NCI-H2196 (cell line): ENCODE measurements at regions not wholly inside any gene's neighbourhood (a gene's known extent, or its start where the extent isn't known, plus 50 kb on each side); places are given as distances from the start of the nearest gene placed in this dataset.

Experiments
- DNase-seq: peaks from one replicate; lab custom pipeline; 2025; ENCODE audit not compliant: unreplicated experiment; lab: John Stamatoyannopoulos, UW

DNA sequence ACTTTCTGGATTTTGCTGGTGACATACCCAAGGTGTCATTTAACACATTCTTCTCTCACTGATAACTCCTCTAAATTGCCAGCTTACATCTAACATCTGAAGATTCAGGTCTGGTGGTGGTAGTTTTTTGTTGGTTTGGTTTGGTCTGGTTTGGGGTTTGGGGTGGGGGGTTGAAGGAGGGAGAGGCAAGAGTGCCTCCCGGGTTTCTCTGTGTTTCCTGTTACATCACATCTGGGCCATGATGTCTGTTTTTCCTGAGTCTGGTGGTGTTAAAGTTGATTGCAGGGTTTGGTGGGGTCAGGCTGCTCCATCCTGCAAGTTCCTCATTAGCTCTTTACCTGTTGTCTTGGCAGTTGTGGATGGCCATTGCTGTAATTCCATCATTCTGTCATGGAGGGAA, 155.8 kb upstream of the UBL3 start:
- no peak for DNase-seq

DNA sequence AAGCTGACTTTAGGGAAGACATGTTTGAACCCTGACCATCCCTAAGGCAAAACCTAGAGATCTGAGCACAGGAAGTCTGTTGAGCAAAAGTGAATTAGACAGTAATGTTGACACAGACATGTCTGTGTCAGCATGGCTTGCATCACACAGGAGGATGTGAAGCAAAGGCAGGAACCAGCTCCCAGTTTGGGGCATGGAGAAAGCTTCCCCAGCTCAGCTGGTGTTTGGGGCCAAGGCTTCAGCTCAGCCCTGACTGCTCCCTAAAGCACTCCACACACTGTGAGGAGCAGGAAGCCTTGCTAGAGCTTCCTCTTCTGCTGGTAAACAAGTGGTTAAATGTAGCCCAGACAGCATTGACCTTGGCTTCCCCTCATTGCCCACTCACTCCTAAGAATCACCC, 153.8 kb upstream of the UBL3 start:
- DNase-seq, result no peak

DNA sequence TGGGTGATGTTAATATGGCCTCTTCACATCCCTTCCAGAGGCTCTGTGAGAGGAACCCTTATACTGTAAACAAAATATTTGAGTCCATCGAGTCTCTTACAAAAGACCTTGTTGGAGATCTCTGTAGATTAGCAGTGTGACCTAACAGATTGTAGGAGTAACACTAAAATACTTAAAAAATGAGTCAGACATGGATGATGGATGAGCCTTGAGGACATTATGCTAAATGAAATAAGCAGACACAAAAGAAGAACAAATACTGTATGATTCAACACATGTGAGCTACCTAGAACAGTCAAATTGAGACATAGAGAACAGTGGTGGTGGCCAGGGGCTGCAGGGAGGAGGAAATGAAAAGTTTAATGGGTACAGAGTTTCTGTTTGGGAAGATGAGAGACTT, 152.2 kb upstream of the UBL3 start:
- DNase-seq, result no peak

DNA sequence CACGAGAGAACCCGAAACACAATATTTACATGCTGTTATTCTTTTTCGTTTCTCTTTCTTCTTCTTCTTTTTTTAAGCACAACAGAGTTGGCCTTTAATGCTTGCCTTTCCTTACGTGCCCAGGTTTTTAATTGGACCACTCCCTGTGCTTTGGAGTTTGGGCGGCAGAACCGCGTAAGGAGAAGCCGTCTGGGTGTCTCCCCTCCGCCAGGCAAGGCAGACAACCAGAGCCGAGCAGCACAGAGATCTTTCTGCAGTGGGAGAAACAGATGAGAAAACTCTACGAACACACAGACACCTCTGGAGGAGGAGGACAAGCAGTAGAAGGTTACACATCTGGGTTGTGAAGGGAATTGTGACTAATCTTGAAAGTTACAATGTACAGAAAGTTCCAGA, 150.0 kb upstream of the UBL3 start:
- no peak for DNase-seq

DNA sequence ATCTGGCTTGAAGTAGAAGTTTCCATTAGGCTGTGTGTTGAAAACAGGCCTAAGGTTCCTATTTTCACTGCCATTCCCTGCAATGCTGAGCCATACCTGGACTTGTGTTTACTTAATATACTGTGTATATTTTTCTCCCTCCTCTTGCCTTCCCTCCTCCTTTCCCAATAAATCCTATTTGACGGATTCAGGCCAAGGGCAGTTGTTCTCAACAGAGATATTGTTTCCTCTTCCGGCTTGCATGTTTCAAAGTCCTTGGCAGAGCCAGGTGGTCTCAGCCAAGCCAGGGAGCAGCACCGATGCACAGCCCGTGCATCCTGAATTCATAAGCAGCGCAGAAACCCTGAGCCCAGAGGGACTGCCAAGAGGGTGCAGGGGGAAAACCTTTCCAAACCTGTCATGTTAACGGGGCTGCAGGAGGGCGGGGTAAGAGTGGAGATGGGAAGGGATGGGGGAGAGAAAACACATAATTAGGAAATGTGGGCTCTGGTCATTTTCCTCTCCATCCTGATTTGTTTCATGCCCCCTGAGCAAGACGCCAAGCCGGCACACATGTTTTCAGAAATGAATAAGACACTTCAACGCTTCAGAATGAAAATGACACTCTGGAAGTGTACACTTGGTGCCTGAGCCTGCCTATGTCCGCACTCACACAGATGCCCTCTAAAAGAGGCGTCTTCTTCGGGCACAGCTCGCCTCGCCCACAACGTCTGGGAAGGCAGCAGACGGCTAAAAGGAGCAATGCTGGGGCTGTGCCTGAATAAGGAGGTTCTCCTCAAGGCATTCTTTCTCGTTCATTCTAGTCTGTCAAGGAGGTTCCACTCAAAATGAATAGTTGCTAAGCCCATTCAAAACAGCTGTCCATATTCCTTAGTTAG, 149.3 kb upstream of the UBL3 start:
- no peak for DNase-seq

DNA sequence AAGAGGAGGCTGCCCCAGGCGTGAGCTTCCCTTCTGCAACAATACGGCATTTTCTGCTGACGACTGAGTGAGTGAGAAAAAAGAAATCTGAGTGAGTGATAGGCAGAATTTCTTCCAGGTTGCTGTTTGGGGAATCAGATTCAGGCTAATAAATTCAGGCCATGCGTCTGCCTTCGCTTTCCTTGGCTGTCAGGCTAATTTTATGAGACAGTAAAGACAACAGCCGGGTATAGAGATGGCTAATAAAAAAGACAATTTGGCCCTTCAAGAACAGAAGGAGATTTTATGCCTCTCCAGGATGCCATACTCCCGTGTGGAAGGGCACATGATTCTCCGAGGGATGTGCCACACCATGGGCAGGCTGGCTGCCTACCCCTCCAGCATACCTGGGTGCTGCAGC, 145.9 kb upstream of the UBL3 start:
- DNase-seq, result no peak

DNA sequence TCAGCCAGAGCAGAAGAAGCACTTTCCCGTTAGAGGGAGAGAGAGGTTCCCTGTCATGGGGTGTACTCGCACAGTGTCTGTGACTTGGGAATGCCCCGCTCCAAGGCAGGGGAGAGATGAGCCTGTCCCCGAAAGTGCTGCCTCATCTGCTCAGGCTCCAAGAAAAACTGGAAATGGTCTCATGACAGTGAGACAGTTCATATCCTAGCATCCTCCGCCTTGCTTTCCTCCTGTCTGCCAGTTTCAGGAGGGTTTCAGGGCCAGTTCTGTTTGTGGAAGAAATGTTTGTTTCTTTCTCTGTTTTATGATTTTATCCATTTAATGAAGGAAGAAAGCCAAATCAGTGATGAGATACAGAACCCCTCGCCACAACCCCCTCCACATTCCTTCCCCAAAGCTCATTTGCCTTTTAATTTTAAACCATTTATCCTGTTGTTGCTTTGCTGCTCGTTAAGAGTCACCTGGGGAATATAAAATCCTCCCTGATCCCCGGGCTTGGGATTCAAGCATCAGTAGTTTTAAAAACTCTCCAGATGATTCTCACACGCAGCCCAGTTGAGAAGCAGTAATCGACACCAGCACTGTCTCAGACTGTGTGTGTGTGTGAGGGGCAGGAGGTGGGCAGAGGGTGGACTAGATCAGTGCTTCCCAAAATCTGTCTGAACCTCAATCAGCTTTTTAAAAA, 144.6 kb upstream of the UBL3 start:
- no peak for DNase-seq

DNA sequence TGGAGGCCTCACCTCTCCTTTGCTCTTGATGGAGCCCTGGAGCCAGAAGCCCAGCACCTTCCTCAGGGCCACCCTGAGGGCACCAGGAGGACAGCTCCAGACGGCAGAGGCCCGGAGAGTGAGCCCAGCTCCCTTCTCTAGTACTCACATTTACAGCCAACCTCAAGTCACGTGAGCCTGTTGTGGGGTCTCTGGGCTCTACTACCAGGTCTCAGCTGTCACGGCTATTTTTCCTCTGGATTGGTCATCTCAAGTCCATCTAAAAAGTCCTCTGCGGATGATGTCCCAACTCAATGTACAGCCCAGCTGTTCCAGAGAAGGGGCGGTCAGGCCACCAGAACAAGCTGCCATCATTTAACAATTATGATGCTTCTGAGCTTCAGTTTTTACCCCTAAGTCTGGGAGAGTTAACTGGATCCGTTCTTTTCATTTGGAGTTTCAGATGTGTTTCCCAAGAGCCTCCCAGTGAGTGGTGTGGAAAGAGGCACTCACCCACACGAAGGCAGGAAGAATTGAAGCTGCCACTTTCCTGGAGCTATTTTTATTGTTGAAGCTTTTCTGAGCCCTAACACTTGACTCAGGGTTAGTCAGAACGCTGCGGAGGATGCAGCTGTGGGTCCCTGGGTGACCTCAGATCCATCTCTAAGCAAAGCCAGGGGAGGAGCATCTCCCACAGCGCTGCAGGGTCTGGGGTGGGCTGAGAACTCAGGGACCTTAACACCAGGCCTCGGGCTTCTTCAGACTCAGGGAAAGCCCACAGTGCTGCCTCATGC, 143.5 kb upstream of the UBL3 start:
- DNase-seq, result no peak

DNA sequence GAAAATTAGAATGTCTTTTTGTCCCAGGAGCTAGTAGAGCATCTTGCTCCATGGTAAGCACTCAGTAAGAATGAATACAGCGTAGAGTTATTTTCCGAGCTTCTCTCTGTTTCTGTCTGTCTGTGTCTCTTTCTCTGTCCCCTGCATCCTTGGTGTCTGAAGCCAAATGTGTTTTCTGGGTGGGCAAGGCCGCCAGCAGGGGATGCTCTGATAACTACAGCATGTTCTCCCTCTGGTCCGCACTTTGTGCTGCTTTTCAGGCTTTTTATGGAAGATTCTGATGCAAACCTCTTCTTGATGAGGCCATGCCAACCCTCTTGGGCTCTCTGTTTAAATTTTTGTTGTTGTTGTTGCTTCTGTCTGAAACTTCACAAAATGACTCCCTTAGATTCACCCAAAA, 142.8 kb upstream of the UBL3 start:
- no peak for DNase-seq

DNA sequence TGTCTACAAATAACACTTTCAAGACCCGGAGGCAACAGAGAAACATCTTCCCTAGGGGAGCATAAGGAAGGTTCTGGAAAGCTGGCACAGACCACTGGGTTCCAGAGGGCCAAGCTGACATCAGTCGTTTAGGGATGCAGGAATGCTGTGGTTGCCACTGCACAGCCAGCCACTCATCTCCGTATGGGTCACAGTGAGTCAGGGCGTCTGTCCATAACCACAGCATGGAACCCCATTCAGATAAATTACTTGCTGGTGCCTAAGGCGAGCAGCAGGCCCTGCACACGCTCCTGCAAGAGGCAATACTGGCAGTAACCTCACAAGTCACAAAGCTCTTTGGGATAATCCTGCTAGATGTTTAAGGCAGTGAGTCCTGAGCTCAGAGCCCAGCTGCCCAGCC, 140.9 kb upstream of the UBL3 start:
- no peak for DNase-seq

DNA sequence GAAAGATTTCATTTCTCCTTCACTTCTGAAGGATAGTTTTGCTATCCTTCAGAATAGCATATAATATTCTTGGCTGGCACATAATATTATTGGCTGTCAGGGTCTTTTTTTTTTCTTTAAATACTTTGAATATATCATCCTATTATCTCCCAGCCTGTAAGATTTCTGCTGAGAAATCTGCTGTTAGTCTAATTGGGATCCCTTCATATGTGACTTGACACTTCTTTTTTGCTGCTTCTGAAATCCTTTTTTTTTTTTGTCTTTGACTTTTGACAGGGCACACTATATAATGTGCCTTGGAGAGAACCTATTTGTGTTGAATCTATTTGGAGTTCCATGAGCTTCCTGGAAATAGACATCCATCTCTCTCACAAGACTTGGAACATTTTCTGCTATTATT, 136.9 kb upstream of the UBL3 start:
- no peak for DNase-seq

DNA sequence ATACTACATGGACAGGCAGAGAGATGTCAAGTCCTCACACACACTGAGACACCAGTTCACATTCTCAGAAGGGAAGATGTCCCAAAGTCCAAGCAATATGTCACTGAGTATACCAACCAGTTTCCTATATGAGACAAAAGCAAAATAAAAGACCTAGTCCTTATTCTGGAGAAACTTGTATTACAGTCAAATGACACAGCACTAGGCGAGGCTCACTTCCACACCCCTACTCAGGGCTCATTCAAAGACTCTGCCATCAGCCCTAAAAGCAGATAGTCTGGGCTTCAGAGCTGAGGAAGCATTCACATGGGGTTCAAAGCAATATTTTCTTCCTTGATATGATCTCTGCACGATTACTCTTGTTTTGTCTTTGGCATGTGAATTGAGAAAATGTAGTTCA, 129.9 kb upstream of the UBL3 start:
- no peak for DNase-seq

DNA sequence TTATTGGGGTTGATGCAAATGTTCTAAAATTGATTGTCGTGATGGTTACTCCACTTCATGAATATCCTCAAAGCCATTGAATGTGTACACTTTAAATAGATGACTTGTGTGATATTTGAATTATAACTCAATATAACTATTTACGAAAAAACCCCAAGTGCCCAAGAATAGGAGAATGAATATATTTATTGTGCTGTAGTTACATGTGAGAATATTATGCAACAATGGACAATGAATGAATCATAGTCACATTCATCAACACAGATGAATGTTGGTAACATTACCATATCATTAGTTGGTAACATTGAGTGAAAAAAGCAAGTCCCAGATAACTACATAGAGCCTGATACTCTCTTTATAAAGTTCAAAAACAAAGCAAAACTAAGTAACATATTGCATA, 127.8 kb upstream of the UBL3 start:
- no peak for DNase-seq

DNA sequence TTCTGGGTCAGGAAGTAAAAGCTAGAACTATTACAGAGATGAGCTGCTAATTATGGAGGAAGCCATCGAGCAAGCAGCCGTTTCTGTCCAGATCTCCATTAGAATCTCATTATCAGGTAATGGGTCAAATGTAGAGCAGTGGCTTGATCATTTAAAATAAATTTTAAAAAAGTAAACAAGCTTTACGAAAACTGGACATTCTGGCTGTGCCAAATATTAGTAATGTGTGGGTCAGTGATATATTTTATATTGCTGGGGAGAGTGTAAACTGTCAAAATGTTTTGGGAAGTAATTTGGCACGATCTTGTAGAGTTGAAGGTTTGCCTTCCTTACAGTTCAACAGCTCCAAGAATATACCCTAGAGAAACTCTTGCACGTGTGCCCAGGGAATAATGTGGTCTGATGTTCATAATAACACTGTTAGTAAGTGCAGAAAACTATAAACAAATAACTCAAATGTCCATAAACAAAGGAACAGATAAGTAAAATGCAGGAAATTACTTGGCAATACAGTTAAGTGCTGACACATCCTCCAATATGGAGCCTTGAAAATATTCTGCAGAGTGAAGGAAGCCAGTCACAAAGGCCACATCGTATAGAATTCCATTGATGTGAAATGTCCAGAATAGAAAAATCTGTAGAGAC, 127.2 kb upstream of the UBL3 start:
- DNase-seq, result no peak

DNA sequence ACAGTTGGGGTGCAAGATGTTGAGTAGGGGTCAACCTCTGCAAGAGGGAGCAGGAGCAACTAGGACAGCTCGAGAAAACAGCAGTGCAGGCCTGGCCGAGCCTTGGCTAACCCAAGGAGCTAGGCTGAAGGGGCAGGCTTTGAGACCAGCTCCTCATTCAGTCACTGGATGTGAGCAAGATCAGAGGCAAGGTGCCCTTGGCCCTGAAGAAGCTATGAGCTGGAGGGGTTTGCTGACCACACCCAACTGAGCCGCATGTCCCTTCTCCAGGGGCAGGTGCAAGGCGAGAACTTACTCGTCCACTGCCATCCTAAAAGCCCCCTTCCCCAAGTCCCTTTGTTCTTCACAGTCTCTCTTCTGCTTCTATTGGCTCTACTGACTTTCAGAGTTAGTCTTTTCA, 126.1 kb upstream of the UBL3 start:
- DNase-seq, result no peak

DNA sequence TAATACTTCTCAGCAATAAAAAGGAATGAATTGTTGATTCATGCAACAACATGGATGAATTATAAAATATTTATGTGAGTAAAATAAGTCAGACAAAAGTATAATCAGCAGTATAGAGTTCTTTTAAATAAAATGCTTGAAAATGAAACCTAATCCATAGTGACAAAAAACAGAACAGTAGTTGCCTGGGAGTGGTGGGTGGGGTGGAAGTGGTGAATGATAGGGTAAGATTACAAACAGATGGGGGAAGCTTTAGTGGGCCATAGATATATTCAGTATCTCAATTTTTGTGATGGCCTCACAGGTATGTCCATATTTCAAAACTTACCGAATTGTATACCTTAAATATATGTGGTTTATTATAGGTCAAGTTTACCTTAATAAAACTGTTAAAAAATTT, 124.9 kb upstream of the UBL3 start:
- no peak for DNase-seq

DNA sequence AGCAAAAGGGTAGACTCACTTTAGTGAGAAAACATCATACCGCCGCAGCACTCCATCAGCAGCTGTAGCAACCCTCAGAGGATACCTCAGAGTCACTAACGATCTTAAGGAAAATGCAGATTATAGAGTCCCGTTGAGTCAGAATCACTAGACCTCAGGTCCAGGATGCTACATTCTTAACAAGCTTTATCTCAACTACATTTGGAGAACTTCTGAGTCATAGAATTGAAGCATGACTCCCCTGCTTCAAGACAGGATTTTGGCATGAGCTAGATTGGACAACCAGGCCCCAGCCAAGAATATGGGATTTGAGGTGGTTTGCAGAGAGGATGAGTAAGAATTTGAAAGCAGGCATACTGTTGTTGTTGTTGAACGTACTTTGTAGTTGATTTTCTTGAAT, 118.9 kb upstream of the UBL3 start:
- DNase-seq, result no peak

DNA sequence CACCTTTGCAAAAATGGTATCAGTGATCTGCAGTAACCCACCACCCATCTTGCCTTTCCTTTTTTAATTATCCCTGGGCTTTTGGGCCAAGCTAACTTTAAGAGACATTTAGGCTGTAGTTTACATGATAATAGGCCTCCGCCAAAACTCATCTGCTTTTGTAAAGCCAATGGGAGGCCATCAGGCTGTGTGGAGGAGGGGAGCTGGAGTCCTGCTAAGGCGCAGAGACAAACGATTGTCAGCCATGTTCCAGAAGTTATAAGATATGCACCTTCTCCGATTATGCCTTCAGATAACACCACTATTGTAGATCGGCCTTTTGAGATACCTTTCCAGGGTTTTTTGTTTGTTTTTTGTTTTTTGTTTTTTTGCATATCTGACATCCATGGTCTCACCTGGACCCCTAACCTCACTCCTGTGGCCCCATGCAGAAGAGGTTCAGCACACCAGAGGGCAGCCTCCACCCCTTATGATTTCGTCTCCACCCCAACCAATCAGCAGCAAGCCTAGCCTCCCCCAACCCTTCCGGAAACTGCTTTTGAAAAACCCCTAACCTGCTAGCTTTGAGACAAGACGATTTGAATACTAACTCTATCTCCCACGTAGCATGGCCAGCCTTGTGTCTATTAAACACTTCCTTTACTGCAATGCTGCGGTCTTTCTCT, 113.9 kb upstream of the UBL3 start:
- no peak for DNase-seq

DNA sequence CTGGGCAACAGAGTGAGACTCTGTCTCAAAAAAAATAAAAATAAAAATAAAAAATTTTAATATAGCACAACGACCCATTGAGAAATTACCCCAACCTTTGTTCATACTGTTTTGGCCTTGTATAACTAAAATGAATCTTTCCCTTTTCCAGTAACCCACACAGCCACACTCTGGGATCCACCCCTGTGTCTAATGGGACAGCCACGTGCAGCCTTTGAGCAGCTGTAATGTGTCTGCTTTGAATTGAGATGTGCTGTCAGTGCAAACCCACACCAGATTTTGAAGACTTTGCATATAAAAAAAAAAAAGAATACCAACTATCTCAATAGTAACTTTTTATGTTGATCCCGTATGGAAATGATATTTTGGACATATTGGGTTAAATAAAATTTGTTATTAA, 112.7 kb upstream of the UBL3 start:
- no peak for DNase-seq

DNA sequence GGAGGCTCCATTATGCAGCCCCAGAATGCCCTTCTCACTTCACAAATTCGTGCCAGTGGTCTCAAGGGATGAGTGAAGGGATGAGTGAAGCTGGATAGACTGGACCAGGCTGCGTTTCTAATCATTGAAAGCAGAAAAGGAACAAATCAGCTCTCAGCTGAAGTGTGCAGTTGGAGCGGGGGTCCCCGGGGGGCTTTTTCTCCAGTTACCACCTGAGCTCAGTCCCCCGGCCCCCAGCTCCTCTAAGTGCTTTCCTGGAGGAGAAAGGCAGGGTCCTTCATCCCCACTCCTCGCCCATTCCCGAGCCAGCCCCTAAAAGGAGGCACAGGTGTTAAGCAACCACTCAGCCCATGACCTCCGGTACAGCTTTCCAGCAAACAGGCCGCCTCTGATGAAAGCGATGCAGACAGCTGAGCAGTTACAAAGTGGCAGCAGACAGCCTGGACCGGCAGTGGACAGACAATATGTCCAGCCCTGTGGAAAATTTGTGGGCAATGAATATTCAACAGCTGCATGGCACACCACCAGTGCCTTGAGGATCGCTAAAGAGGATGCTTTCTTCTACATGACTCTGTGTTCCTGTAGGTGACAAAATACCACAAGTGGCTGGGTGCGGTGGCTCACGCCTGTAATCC, 110.7 kb upstream of the UBL3 start:
- DNase-seq, result no peak

DNA sequence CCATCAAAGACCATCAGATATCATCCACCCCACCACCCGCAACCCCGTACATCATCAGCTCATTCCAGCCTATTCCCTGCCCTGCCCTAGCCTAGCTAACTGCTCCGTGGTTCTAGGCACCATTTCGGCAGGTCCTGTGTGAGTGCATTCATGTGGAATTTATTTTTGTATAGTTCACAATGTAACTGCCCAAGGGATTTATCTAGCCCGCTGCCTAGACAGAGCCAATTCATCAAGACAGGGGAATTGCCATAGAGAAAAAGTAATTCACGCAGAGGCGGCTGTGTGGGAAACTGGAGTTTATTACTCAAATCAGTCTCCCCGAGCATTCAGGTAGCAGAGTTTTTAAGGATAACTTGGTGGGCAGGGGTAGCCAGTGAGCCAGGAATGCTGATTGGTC, 109.2 kb upstream of the UBL3 start:
- no peak for DNase-seq
